ENCODE measurements at regions not wholly inside any gene's neighbourhood (a gene's known extent, or its start where the extent isn't known, plus 50 kb on each side); places are given as distances from the start of the nearest gene placed in this dataset.

DNA sequence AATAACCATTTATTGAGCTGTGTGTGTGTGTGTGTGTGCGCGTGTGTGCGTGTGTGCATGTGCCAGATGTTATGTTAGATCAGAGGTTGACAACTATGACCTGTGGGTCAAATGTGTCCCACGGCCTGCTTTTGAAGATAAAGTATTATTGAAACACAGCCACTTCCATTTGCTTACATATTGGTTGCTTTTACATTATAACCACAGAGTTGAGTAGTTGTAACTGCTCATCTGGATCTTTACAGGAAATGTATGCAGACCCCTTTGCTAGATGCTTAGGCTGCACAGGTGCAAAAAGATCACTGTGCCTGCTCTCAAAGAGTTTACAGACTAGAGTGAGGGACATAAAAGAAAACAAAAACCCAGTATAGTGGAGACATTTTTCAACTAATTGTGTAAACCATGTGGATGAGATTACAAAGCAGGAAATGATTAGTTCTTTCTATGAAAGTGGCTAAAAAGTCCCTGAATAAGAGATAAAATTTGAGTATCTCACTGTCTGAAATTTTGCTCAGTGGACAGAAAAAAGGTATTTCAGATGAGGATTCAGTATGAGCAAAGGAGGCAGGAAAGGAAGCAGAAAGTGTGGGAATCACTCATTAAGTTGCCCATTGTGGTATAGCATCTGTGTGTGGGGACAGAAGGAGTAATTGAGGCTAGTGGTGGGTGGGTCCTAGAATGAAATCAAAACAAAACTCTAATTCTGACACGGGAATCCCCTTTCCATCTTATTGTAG, 188.4 kb downstream of the PAH start:
- POLR2A ChIA-PET = no interaction called here
- no peaks in the 10 kb centered on the region for H3K4me1 ChIP-seq (ENCODE audit: control insufficient read depth, insufficient read depth, low read length)
- no peak for DNase-seq (ENCODE audit: low read depth, low spot score)
- intact Hi-C loops (cut with micrococcal nuclease; ENCODE audit: unreplicated experiment) = no loop called here
- no peaks in the 10 kb centered on the region for H3K27me3 ChIP-seq (ENCODE audit: control insufficient read depth, insufficient read depth, low read length)
- H3K36me3 ChIP-seq (ENCODE audit: control insufficient read depth, insufficient read depth, low read length) = no peaks in the 10 kb centered on the region
- no peak overlapping the region for H3K27ac ChIP-seq (ENCODE audit: low read length)
- no TSS peak for BruUV-seq (replicated peaks)
- no peak for ATAC-seq
- TF ChIP-seq, protein P1, sequence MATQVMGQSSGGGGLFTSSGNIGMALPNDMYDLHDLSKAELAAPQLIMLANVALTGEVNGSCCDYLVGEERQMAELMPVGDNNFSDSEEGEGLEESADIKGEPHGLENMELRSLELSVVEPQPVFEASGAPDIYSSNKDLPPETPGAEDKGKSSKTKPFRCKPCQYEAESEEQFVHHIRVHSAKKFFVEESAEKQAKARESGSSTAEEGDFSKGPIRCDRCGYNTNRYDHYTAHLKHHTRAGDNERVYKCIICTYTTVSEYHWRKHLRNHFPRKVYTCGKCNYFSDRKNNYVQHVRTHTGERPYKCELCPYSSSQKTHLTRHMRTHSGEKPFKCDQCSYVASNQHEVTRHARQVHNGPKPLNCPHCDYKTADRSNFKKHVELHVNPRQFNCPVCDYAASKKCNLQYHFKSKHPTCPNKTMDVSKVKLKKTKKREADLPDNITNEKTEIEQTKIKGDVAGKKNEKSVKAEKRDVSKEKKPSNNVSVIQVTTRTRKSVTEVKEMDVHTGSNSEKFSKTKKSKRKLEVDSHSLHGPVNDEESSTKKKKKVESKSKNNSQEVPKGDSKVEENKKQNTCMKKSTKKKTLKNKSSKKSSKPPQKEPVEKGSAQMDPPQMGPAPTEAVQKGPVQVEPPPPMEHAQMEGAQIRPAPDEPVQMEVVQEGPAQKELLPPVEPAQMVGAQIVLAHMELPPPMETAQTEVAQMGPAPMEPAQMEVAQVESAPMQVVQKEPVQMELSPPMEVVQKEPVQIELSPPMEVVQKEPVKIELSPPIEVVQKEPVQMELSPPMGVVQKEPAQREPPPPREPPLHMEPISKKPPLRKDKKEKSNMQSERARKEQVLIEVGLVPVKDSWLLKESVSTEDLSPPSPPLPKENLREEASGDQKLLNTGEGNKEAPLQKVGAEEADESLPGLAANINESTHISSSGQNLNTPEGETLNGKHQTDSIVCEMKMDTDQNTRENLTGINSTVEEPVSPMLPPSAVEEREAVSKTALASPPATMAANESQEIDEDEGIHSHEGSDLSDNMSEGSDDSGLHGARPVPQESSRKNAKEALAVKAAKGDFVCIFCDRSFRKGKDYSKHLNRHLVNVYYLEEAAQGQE (IDR thresholded peaks at IDR 0.05; ENCODE audit: insufficient read depth in 1 of 2, low read depth in 2 of 2, low read length in 1 of 2) = no peak
- no peak for TF ChIP-seq POLR2AphosphoS5 (IDR thresholded peaks at IDR 0.05; ENCODE audit: low read depth, low read length)
- TF ChIP-seq, protein P2, sequence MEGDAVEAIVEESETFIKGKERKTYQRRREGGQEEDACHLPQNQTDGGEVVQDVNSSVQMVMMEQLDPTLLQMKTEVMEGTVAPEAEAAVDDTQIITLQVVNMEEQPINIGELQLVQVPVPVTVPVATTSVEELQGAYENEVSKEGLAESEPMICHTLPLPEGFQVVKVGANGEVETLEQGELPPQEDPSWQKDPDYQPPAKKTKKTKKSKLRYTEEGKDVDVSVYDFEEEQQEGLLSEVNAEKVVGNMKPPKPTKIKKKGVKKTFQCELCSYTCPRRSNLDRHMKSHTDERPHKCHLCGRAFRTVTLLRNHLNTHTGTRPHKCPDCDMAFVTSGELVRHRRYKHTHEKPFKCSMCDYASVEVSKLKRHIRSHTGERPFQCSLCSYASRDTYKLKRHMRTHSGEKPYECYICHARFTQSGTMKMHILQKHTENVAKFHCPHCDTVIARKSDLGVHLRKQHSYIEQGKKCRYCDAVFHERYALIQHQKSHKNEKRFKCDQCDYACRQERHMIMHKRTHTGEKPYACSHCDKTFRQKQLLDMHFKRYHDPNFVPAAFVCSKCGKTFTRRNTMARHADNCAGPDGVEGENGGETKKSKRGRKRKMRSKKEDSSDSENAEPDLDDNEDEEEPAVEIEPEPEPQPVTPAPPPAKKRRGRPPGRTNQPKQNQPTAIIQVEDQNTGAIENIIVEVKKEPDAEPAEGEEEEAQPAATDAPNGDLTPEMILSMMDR (IDR thresholded peaks at IDR 0.05) = no peak
- H3K4me3 ChIP-seq (ENCODE audit: low read depth in 2 of 2, low read length in 2 of 2) = no peak overlapping the region
- in situ Hi-C loops (cut with HindIII; ENCODE audit: low pct_unique_long_range_greater_than_20kb, low sequenced_read_pairs) = no loop called here
- CTCF ChIA-PET = no interaction called here
- no peaks in the 10 kb centered on the region for H3K9me3 ChIP-seq (ENCODE audit: control insufficient read depth, insufficient read depth, low read depth, low read length)

DNA sequence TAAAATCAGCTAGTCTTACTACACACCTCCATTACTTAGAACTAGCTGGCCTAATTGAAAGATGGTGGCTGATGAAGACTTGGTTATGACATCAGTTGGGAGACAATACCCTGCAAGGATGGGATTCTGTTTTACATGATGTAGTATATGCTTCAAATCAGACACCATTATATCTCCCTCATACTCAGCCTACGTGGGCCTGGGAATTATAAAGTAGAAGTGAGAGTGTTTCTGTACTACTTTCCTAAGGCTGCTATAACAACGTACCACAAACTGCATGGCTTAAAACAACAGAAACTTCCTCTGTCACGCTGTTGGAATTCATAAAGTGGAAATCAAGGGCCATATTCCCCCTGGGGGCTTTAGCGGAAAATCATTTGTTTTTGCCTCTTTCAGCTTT, 190.4 kb downstream of the PAH start:
- H3K4me1 ChIP-seq (ENCODE audit: control insufficient read depth, insufficient read depth, low read length) = no peaks in the 10 kb centered on the region
- in situ Hi-C loops (cut with HindIII; ENCODE audit: low pct_unique_long_range_greater_than_20kb, low sequenced_read_pairs) (no loop called here), intact Hi-C loops (cut with micrococcal nuclease; ENCODE audit: unreplicated experiment) (no loop called here)
- ChIA-PET CTCF (no interaction called here), POLR2A (no interaction called here)
- H3K9me3 ChIP-seq (ENCODE audit: control insufficient read depth, insufficient read depth, low read depth, low read length) = no peaks in the 10 kb centered on the region
- H3K27ac ChIP-seq (ENCODE audit: low read length) = no peak overlapping the region
- ATAC-seq (no peak), DNase-seq (ENCODE audit: low read depth, low spot score) (no peak)
- no peak overlapping the region for H3K4me3 ChIP-seq (ENCODE audit: low read depth in 2 of 2, low read length in 2 of 2)
- H3K36me3 ChIP-seq (ENCODE audit: control insufficient read depth, insufficient read depth, low read length) = no peaks in the 10 kb centered on the region
- no peaks in the 10 kb centered on the region for H3K27me3 ChIP-seq (ENCODE audit: control insufficient read depth, insufficient read depth, low read length)
- BruUV-seq (replicated peaks) = no TSS peak
- TF ChIP-seq, protein P2 (IDR thresholded peaks at IDR 0.05) = no peak

DNA sequence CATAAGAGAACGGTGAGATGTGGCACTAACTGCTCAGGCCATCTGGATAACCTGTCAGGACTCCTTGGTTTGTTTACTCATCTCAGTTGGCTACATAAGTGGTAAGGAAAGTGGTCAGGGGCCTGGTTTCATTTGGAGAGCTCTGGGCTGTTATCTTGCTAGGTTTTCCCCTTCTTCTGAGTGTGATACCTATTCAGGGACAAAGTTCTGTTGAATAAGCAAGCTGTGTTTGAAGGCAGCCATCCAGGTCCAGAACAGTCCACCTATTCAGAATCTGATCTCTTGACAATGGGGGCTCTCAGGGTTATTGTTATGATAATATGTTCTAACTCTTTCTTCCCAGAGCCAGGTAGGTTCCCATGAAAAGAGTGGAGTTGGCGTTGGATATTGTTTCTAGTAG, 194.9 kb downstream of the PAH start:
- in situ Hi-C loops (cut with HindIII; ENCODE audit: low pct_unique_long_range_greater_than_20kb, low sequenced_read_pairs) (no loop called here), intact Hi-C loops (cut with micrococcal nuclease; ENCODE audit: unreplicated experiment) (no loop called here)
- CTCF ChIA-PET = no interaction called here
- Histone ChIP-seq H3K27ac (ENCODE audit: low read length) (no peak overlapping the region), H3K36me3 (ENCODE audit: control insufficient read depth, insufficient read depth, low read length) (no peaks in the 10 kb centered on the region), H3K9me3 (ENCODE audit: control insufficient read depth, insufficient read depth, low read depth, low read length) (no peaks in the 10 kb centered on the region), H3K4me1 (ENCODE audit: control insufficient read depth, insufficient read depth, low read length) (no peaks in the 10 kb centered on the region), H3K27me3 (ENCODE audit: control insufficient read depth, insufficient read depth, low read length) (no peaks in the 10 kb centered on the region), H3K4me3 (ENCODE audit: low read depth in 2 of 2, low read length in 2 of 2) (no peak overlapping the region)
- DNase-seq (ENCODE audit: low read depth, low spot score) (no peak), ATAC-seq (no peak)
- POLR2A ChIA-PET = no interaction called here
- no TSS peak for BruUV-seq (replicated peaks)
- no peak for TF ChIP-seq TCF7L2 (IDR thresholded peaks at IDR 0.05; ENCODE audit: low read depth, low read length)
- TF ChIP-seq, protein P2 (IDR thresholded peaks at IDR 0.05) = no peak
- TF ChIP-seq, protein P1 (IDR thresholded peaks at IDR 0.05; ENCODE audit: insufficient read depth in 1 of 2, low read depth in 2 of 2, low read length in 1 of 2) = no peak
- TF ChIP-seq SIN3A (IDR thresholded peaks at IDR 0.05; ENCODE audit: borderline replicate concordance, insufficient read depth, low read depth, low read length) = no peak
- no peak for TF ChIP-seq POLR2AphosphoS5 (IDR thresholded peaks at IDR 0.05; ENCODE audit: low read depth, low read length)
